Smooth muscle cell (in vitro differentiated cells): ENCODE measurements at regions not wholly inside any gene's neighbourhood (a gene's known extent, or its start where the extent isn't known, plus 50 kb on each side); places are given as distances from the start of the nearest gene placed in this dataset.

Experiments used
- DNase-seq: peaks from one replicate; lab custom pipeline; 2025; ENCODE audit not compliant: unreplicated experiment; lab: John Stamatoyannopoulos, UW
- H2AFZ ChIP-seq: fragments of 200-600 bp; sonication (generic); 2 replicates; pipeline ENCODE4 v1.6.0; 2016; ENCODE audit warnings: antibody characterized with exemption, low read depth, mild to moderate bottlenecking
- H3F3A ChIP-seq: fragments of 200-600 bp; sonication (generic); 2 replicates; pipeline ENCODE4 v1.6.0; 2017; ENCODE audit warnings: antibody characterized with exemption, low read depth
- H3K27ac ChIP-seq: fragments of 200-600 bp; sonication (generic); 2 replicates; pipeline ENCODE4 v1.5.1; 2016; ENCODE audit warnings: low read depth, mild to moderate bottlenecking
- H3K27me3 ChIP-seq: fragments of 200-600 bp; sonication (generic); 2 replicates; pipeline ENCODE4 v1.6.1; 2016; ENCODE audit warnings: low read depth, mild to moderate bottlenecking
- H3K36me3 ChIP-seq: fragments of 200-600 bp; sonication (generic); 2 replicates; pipeline ENCODE4 v1.5.1; 2016; ENCODE audit warnings: low read depth
- H3K4me1 ChIP-seq: fragments of 200-600 bp; sonication (generic); 2 replicates; pipeline ENCODE4 v1.5.1; 2016; ENCODE audit warnings: low read depth
- H3K4me2 ChIP-seq: fragments of 200-600 bp; sonication (generic); 2 replicates; pipeline ENCODE4 v1.6.0; 2016; ENCODE audit warnings: mild to moderate bottlenecking
- H3K4me3 ChIP-seq: fragments of 200-600 bp; sonication (generic); 2 replicates; pipeline ENCODE4 v1.5.1; 2016; ENCODE audit warnings: mild to moderate bottlenecking
- H3K79me2 ChIP-seq: fragments of 200-600 bp; sonication (generic); 2 replicates; pipeline ENCODE4 v1.6.0; 2016; ENCODE audit warnings: low read depth, mild to moderate bottlenecking
- H3K9ac ChIP-seq: fragments of 200-600 bp; sonication (generic); 2 replicates; pipeline ENCODE4 v1.6.0; 2016; ENCODE audit warnings: low read depth
- H3K9me3 ChIP-seq: fragments of 200-600 bp; sonication (generic); replicated peaks from 2 replicates; pipeline ENCODE4 v1.5.1; 2016; ENCODE audit warnings: low read depth
- H4K20me1 ChIP-seq: fragments of 200-600 bp; sonication (generic); 2 replicates; pipeline ENCODE4 v1.6.0; 2016; ENCODE audit warnings: low read depth
- CTCF ChIP-seq: fragments of 200-600 bp; sonication (generic); IDR thresholded peaks from 2 replicates; pipeline ENCODE4 v1.5.1; 2017; ENCODE audit warnings: borderline replicate concordance, mild to moderate bottlenecking, antibody characterized with exemption; ENCODE audit not compliant: insufficient read depth, poor library complexity, severe bottlenecking
- WGBS: methylation state at CpG from one replicate; pipeline ENCODE4 v1.1.7; 2016; ENCODE audit warnings: low lambda C conversion rate; 5-methylcytosine and 5-hydroxymethylcytosine counted together

- H4K20me1 ChIP-seq = no peaks in the 10 kb centered on the region
- no peaks in the 10 kb centered on the region for H3K27me3 ChIP-seq
- H3F3A ChIP-seq = no peaks in the 10 kb centered on the region
- no peak overlapping the region for H3K4me3 ChIP-seq
- no peaks in the 10 kb centered on the region for H3K79me2 ChIP-seq
- peak overlapping the region; percentile 49 for H2AFZ ChIP-seq
- H3K36me3 ChIP-seq = no peaks in the 10 kb centered on the region
- WGBS = 98% methylated on average over 1 of the region's 1 CpG
- no peak for TF ChIP-seq CTCF
- no peak for DNase-seq
- H3K27ac ChIP-seq = no peak overlapping the region
- H3K9me3 ChIP-seq = no peaks in the 10 kb centered on the region
- no peak overlapping the region for H3K4me2 ChIP-seq
- H3K4me1 ChIP-seq = no peaks in the 10 kb centered on the region
- H3K9ac ChIP-seq = no peak overlapping the region
Measured at GRCh38 chr13:105070452-105070851, 1465.0 kb downstream of the EFNB2 start.

- no peaks in the 10 kb centered on the region for H3K36me3 ChIP-seq
- H3K27me3 ChIP-seq = no peaks in the 10 kb centered on the region
- H3K27ac ChIP-seq = no peak overlapping the region
- no peak overlapping the region for H2AFZ ChIP-seq
- TF ChIP-seq CTCF = no peak
- no peaks in the 10 kb centered on the region for H3K9me3 ChIP-seq
- no peak overlapping the region for H3K9ac ChIP-seq
- H4K20me1 ChIP-seq = no peaks in the 10 kb centered on the region
- H3F3A ChIP-seq = no peaks in the 10 kb centered on the region
- no peaks in the 10 kb centered on the region for H3K4me1 ChIP-seq
- no peaks in the 10 kb centered on the region for H3K79me2 ChIP-seq
- DNase-seq = no peak
- no peak overlapping the region for H3K4me3 ChIP-seq
- no peak overlapping the region for H3K4me2 ChIP-seq
Measured at GRCh38 chr13:105069106-105069505, 1466.4 kb downstream of the EFNB2 start.

- Histone ChIP-seq H3K4me2 (no peak overlapping the region), H3F3A (no peaks in the 10 kb centered on the region), H2AFZ (no peak overlapping the region), H3K36me3 (no peaks in the 10 kb centered on the region), H3K27me3 (no peaks in the 10 kb centered on the region), H3K4me3 (no peak overlapping the region), H3K79me2 (no peaks in the 10 kb centered on the region), H4K20me1 (no peaks in the 10 kb centered on the region), H3K9me3 (no peaks in the 10 kb centered on the region), H3K27ac (no peak overlapping the region), H3K4me1 (no peaks in the 10 kb centered on the region), H3K9ac (no peak overlapping the region)
- no peak for DNase-seq
- WGBS = 76% methylated on average over 5 of the region's 5 CpGs
- TF ChIP-seq CTCF = no peak
Measured at GRCh38 chr13:105063676-105064075, 1471.8 kb downstream of the EFNB2 start.

- Histone ChIP-seq H3K79me2 (no peaks in the 10 kb centered on the region), H3K36me3 (no peaks in the 10 kb centered on the region), H3K4me2 (no peak overlapping the region), H2AFZ (no peak overlapping the region), H3F3A (no peaks in the 10 kb centered on the region), H3K9me3 (no peaks in the 10 kb centered on the region), H3K4me1 (no peaks in the 10 kb centered on the region), H3K27me3 (no peaks in the 10 kb centered on the region), H3K4me3 (no peak overlapping the region), H3K9ac (no peak overlapping the region), H4K20me1 (no peaks in the 10 kb centered on the region), H3K27ac (no peak overlapping the region)
- no peak for TF ChIP-seq CTCF
- WGBS = 80% methylated on average over 7 of the region's 7 CpGs
- no peak for DNase-seq
Measured at GRCh38 chr13:105059786-105060185, 1475.7 kb downstream of the EFNB2 start.
